ENCODE measurements at regions not wholly inside any gene's neighbourhood (a gene's known extent, or its start where the extent isn't known, plus 50 kb on each side); places are given as distances from the start of the nearest gene placed in this dataset.

GRCh38 chr2:54370405-54371104 is 85.6 kb upstream of the SPTBN1 start:
- Histone ChIP-seq H2AFZ (no peak overlapping the region), H4K20me1 (replicated peaks; ENCODE audit: insufficient read depth) (no peaks in the 10 kb centered on the region; the same call in 1 of the 2 replicates), H3F3A (replicated peaks; ENCODE audit: low read depth) (no peaks in the 10 kb centered on the region), H3K9me2 (ENCODE audit: insufficient read depth) (no peaks in the 10 kb centered on the region), H3K36me3 (ENCODE audit: insufficient read depth) (peaks cover 15% of the 10 kb centered on the region), H3K4me2 (no peak overlapping the region), H3K4me1 (ENCODE audit: insufficient read depth) (no peaks in the 10 kb centered on the region), H3K79me2 (replicated peaks; ENCODE audit: insufficient read depth) (no peaks in the 10 kb centered on the region), H3K27ac (ENCODE audit: low read depth) (no peak overlapping the region), H3K27me3 (ENCODE audit: insufficient read depth) (no peaks in the 10 kb centered on the region), H3K4me3 (no peak overlapping the region)
- Mint-ChIP-seq H3K4me1 (no peaks in the 10 kb centered on the region), H3K27me3 (ENCODE audit: insufficient read depth, low read depth, poor library complexity) (peaks cover 2% of the 10 kb centered on the region), H3K4me3 (no peak overlapping the region), H3K9me3 (peaks cover 31% of the 10 kb centered on the region), H3K27ac (no peak overlapping the region), H3K36me3 (ENCODE audit: low read depth) (peaks cover 19% of the 10 kb centered on the region)
- ATAC-seq (no peak), DNase-seq (ENCODE audit: low spot score) (no peak)
- no peak for TF ChIP-seq ZNF114 (CRISPR knock-in tag; IDR thresholded peaks at IDR 0.05)
- TF ChIP-seq ZNF462 (CRISPR knock-in tag; IDR thresholded peaks at IDR 0.05) = no peak
- no peak for TF ChIP-seq STAT1 (IDR thresholded peaks at IDR 0.05; ENCODE audit: unreplicated experiment)
- no peak for TF ChIP-seq EZH2phosphoT487 (IDR thresholded peaks at IDR 0.05; ENCODE audit: unreplicated experiment)
- TF ChIP-seq CTCF (conservative IDR thresholded peaks at IDR 0.05; ENCODE audit: low read depth in 2 of 2) = no peak
- no peak for TF ChIP-seq NANOG (IDR thresholded peaks at IDR 0.05; ENCODE audit: borderline replicate concordance)
- TF ChIP-seq CREB1 (CRISPR knock-in tag; IDR thresholded peaks at IDR 0.05; ENCODE audit: low read depth) = no peak
- TF ChIP-seq JUNB (IDR thresholded peaks at IDR 0.05; ENCODE audit: unreplicated experiment) = no peak
- no peak for TF ChIP-seq REST (IDR thresholded peaks at IDR 0.05; ENCODE audit: unreplicated experiment)
- no peak for TF ChIP-seq ZNF331 (CRISPR knock-in tag; IDR thresholded peaks at IDR 0.05; ENCODE audit: low read depth)
